ENCODE measurements at regions not wholly inside any gene's neighbourhood (a gene's known extent, or its start where the extent isn't known, plus 50 kb on each side); places are given as distances from the start of the nearest gene placed in this dataset.
A peak's percentile ranks its signal among the peaks of the same experiment; 100 is the strongest.

GRCh38 chr1:178643831-178644230, 81.2 kb upstream of the RALGPS2 start:
- intact Hi-C loops (cut with micrococcal nuclease): no loop called here
- DNase-seq: no peak
- ChIA-PET POLR2A (interaction anchor here (0.6 kb wide), 1 partner anchor 370 kb away, joined by 4 read pairs; no protein-coding TSS in a partner anchor), CTCF (interaction anchor here (0.6 to 1.4 kb wide), 3 partner anchors 9 to 653 kb away, joined by 3 read pairs; no protein-coding TSS in a partner anchor)
- no peak overlapping the region for H3K9ac ChIP-seq (ENCODE audit: low read length)
- H2AFZ ChIP-seq (ENCODE audit: insufficient read depth, low read depth, low read length, poor library complexity, severe bottlenecking): no peak overlapping the region
- H4K20me1 ChIP-seq (ENCODE audit: control insufficient read depth, insufficient read depth, low read length, poor library complexity, severe bottlenecking): no peaks in the 10 kb centered on the region
- H3K4me1 ChIP-seq (ENCODE audit: control insufficient read depth in 2 of 2, insufficient read depth in 2 of 2, low read length in 2 of 2): peaks cover 31 to 39% of the 10 kb centered on the region in 2 donors
- no peak overlapping the region for H3K4me3 Mint-ChIP-seq
- no peak for ATAC-seq (ENCODE audit: low read depth)
- H3K9me3 Mint-ChIP-seq (ENCODE audit: insufficient read depth): no peaks in the 10 kb centered on the region
- no peaks in the 10 kb centered on the region for H3K9me3 ChIP-seq (ENCODE audit: control extremely low read depth in 1 of 3, control insufficient read depth in 2 of 3, insufficient read depth in 1 of 3, low read length in 2 of 3)
- H3K27me3 Mint-ChIP-seq: no peaks in the 10 kb centered on the region
- peaks cover 13% of the 10 kb centered on the region for H3K79me2 ChIP-seq (ENCODE audit: control insufficient read depth, insufficient read depth, low read length)
- H3K4me2 ChIP-seq (replicated peaks; ENCODE audit: low read depth, low read length, poor library complexity, severe bottlenecking): no peak overlapping the region
- H3K36me3 ChIP-seq (replicated peaks in 1 of 2; ENCODE audit: control extremely low read depth in 1 of 2, control insufficient read depth in 1 of 2, extremely low read depth in 1 of 2, insufficient read depth in 2 of 2, low read length in 1 of 2): no peaks in the 10 kb centered on the region
- no peaks in the 10 kb centered on the region for H3K27me3 ChIP-seq (replicated peaks in 1 of 4; ENCODE audit: control extremely low read depth in 1 of 4, control insufficient read depth in 3 of 4, insufficient read depth in 4 of 4, low read length in 3 of 4)
- no peak for TF ChIP-seq CTCF (IDR thresholded peaks at IDR 0.05)
- TF ChIP-seq EZH2 (IDR thresholded peaks at IDR 0.05; ENCODE audit: borderline replicate concordance, insufficient read depth, low read depth, low read length, poor library complexity, severe bottlenecking): no peak
- H3K27ac ChIP-seq (ENCODE audit: low read length in 2 of 2): no peak overlapping the region
- no peak overlapping the region for H3K4me3 ChIP-seq (ENCODE audit: control extremely low read depth in 1 of 5, extremely low read depth in 1 of 5, insufficient read depth in 1 of 5, low read depth in 2 of 5, low read length in 4 of 5)
- H3K4me1 Mint-ChIP-seq: peaks cover 70% of the 10 kb centered on the region
- H3K27ac Mint-ChIP-seq: no peak overlapping the region
- 100% methylated on average over 5 of the region's 6 CpGs for WGBS (ENCODE audit: insufficient coverage)

- intact Hi-C loops (cut with micrococcal nuclease): no loop called here
- H3K27me3 ChIP-seq (replicated peaks in 1 of 4; ENCODE audit: control extremely low read depth in 1 of 4, control insufficient read depth in 3 of 4, insufficient read depth in 4 of 4, low read length in 3 of 4): no peaks in the 10 kb centered on the region
- no peaks in the 10 kb centered on the region for H3K27me3 Mint-ChIP-seq
- H3K4me2 ChIP-seq (replicated peaks; ENCODE audit: low read depth, low read length, poor library complexity, severe bottlenecking): no peak overlapping the region
- peaks cover 13% of the 10 kb centered on the region for H3K79me2 ChIP-seq (ENCODE audit: control insufficient read depth, insufficient read depth, low read length)
- POLR2A ChIA-PET: interaction anchor here (0.6 to 1.2 kb wide), 2 partner anchors 65 to 370 kb away, joined by 3 to 4 read pairs; no protein-coding TSS in a partner anchor
- peak overlapping the region; percentile 0 for H2AFZ ChIP-seq (ENCODE audit: insufficient read depth, low read depth, low read length, poor library complexity, severe bottlenecking)
- peaks cover 69% of the 10 kb centered on the region for H3K4me1 Mint-ChIP-seq
- H3K4me1 ChIP-seq (ENCODE audit: control insufficient read depth in 2 of 2, insufficient read depth in 2 of 2, low read length in 2 of 2): peaks cover 33 to 36% of the 10 kb centered on the region in 2 donors
- no CpG with 5 or more reads among the region's 4 CpGs for WGBS (ENCODE audit: insufficient coverage)
- H3K9ac ChIP-seq (ENCODE audit: low read length): no peak overlapping the region
- H3K27ac Mint-ChIP-seq: no peak overlapping the region
- DNase-seq (no peak), ATAC-seq (ENCODE audit: low read depth) (peak; percentile 21)
- no peaks in the 10 kb centered on the region for H4K20me1 ChIP-seq (ENCODE audit: control insufficient read depth, insufficient read depth, low read length, poor library complexity, severe bottlenecking)
- no peaks in the 10 kb centered on the region for H3K36me3 ChIP-seq (replicated peaks in 1 of 2; ENCODE audit: control extremely low read depth in 1 of 2, control insufficient read depth in 1 of 2, extremely low read depth in 1 of 2, insufficient read depth in 2 of 2, low read length in 1 of 2)
- no peak overlapping the region for H3K4me3 ChIP-seq (ENCODE audit: control extremely low read depth in 1 of 5, extremely low read depth in 1 of 5, insufficient read depth in 1 of 5, low read depth in 2 of 5, low read length in 4 of 5)
- H3K4me3 Mint-ChIP-seq: no peak overlapping the region
- H3K9me3 ChIP-seq (ENCODE audit: control extremely low read depth in 1 of 3, control insufficient read depth in 2 of 3, insufficient read depth in 1 of 3, low read length in 2 of 3): no peaks in the 10 kb centered on the region
- H3K27ac ChIP-seq (ENCODE audit: low read length in 2 of 2): no peak overlapping the region
- CTCF ChIA-PET: interaction anchor here (1.1 to 2.1 kb wide), 3 partner anchors 39 to 652 kb away, joined by 3 to 7 read pairs (median 5); no protein-coding TSS in a partner anchor
- TF ChIP-seq CTCF (IDR thresholded peaks at IDR 0.05) (no peak), EZH2 (IDR thresholded peaks at IDR 0.05; ENCODE audit: borderline replicate concordance, insufficient read depth, low read depth, low read length, poor library complexity, severe bottlenecking) (no peak)
- H3K9me3 Mint-ChIP-seq (ENCODE audit: insufficient read depth): no peaks in the 10 kb centered on the region
Measured at GRCh38 chr1:178644308-178645120, 80.5 kb upstream of the RALGPS2 start.
